ENCODE measurements at regions not wholly inside any gene's neighbourhood (a gene's known extent, or its start where the extent isn't known, plus 50 kb on each side); places are given as distances from the start of the nearest gene placed in this dataset.

DNA sequence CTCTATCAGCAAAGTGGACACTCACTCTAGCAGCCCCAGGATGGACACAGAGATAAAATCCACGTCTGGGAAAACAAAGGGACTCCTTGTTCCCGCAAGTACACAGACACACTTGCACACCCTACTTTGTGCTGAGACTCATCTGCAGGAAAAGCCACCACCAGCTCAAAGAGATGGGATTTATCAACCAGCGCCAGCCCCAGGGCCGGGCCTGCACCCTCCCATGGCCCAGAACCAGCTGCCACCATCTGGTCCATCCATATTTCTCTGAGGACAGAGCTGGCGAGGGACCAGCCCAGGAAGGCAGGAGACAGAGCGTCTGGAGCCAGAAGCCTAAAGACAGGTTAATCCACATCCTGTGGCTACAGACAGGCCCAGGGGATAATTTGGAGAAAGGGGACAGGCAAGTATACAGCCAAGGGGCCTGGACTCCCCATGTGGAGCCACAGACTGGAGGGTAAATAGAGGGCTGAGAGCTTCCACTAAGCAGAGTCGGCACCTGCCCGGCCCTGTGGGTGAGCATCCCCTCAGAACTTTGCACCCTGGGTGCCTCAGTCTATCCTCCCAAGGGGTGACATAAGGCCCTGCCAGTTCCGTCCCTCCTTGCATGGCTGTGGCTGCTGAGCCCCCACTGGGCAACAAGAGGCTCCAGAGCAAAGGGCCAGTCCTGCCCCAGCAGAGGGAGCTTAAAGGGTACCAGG, 233.9 kb downstream of the PTPRU start:
- DNase-seq (ENCODE audit: low read depth in 2 of 2, low spot score in 1 of 2): no peak

DNA sequence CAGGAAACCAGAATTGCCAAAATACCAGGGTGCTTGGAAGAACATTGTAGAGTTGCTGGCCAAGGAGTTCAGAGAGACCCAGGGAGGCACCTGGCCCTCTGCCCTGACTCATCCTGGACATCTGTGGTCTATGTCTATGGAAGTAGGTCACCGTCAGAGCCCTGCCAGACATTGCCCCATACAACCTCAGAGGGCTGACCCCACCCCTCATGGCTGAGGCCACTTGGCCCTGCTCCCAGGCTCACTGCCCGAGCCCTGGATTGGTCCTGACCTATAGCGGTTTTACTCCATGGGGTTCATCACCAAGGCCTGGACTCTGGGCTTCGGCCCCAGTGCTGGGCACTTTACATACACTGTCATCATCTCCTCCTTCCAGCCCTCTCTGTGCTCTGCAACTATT, 233.1 kb downstream of the PTPRU start:
- no peak for DNase-seq (ENCODE audit: low read depth in 2 of 2, low spot score in 1 of 2)

DNA sequence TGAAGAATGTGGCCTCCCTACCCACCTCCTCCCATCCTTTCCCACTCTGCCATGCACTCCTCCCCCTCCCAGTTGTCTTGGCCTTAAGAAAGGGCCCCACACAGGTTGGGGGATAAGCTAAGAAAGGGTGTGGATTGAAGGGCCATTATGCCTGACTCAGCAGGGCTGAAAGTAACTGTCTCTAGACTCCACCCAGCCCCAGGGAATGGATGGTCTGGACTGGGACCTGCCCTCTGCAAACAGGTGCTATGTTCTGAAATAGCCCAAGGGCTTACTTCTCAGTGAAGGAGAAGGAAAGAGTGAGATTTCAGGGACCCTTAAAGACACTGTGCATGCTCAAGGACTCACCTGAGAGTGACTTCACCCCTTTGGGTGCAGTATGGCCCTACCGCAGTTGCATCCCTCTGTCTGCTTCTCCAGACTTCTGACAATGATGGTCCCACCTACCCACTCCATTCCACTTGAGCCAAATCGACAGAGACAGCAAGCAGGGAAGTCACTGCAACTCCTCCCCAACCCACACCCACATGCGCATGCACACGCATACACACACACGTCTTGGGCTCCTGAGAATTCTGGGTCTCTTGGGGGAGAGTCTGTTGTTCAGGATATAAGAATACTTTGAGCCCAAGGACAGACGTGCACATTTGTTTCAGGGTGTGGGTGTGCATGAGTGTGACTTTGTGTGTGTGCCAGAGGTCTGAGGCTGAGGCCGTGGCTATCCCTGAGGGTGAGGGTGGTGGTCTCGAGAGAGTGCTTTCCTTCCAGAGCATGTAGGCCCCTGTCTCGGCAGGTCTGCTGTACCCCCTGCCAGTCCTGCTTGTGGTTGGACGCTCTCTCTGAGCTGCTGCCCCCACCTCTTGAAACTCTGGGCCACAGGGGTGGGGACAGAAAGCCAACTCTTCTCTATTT, 231.9 kb downstream of the PTPRU start:
- DNase-seq (ENCODE audit: low read depth in 2 of 2, low spot score in 1 of 2): no peak

DNA sequence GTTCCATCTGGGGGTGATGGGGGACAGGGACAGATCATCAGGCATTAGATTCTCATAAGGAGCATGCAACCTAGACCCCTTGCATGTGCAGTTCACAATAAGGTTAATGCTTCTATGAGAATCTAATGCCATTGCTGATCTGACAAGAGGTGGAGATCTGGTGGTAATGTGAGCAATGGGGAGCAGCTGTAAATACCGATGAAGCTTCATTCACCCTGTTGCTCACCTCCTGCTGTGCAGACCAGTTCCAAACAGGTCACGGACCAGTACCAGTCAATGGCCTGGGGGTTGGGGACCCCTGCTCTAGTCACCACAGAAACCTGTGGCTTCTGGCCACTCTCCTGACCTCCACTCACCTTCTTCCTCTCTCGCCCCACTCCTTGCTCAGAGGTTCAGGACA, 229.9 kb downstream of the PTPRU start:
- DNase-seq (ENCODE audit: low read depth in 2 of 2, low spot score in 1 of 2): no peak

DNA sequence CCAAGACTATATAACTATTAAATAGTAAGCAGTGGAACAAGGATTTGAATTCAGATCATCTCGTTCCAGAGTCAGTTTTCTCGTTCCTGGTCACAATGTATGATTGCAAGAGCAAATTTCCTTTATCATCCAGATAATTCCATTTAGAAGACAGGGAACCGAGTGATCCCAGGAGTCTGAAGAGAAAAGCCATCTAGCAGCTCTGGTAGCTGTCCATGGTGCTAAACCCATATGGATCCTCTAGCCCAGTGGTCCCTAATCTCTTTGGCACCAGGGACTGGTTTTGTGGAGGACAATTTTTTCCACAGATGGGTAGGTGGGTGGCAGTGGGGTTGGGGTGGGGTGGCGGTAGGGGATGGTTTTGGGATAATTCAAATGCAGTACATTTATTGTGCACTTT, 229.4 kb downstream of the PTPRU start:
- DNase-seq (ENCODE audit: low read depth in 2 of 2, low spot score in 1 of 2): no peak

DNA sequence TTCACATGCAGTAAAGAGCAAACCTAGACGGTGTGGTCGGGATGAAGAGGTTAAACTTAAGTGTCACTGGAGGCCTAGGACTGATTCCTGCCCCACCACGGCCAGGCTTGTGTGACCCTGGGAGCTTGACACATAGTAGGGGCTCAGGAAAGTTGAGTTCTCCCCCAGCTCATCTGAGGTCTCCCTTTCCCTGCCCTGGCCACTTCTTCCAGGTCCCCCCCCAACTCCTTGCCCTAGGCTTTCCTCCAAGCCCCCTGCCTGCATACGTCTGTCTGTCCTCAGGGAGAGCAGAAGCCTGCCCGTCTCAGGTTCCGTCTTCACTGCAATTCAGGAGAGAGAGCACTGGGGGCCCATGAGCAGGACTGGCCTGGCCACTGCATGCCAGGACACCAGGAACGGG, 225.8 kb downstream of the PTPRU start:
- DNase-seq (ENCODE audit: low read depth in 2 of 2, low spot score in 1 of 2): no peak

DNA sequence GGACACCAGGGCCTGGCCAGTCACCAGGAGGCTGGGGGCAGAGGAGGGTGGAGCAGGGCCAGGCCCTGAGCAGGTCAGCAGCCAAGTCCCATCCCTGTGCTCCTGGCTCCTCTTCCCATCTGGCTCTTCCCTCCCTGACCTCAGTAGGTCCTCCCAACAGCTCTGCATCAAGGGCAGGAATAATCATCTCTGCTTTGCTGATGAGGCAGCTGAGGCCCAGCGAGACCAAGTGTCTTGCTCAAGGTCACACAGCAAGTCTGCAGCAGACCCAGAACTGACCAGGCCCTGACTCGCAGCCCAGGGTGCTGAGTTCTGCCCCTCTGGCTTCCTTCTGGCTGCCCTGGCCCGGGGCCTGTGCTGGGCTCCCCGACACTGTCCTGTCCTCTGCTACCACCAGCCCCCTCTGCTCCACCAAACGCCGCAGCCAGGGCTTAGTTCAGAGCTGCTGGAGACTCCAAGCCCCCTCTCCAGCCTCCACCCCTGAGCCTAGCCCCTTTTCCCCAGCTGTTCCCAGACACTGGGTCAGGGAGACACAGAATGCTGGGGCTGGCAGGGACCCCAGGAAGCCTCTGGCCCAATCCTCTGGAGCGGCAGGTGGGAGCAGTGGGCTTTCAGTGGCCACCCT, 224.9 kb downstream of the PTPRU start:
- DNase-seq (ENCODE audit: low read depth in 2 of 2, low spot score in 1 of 2): no peak

DNA sequence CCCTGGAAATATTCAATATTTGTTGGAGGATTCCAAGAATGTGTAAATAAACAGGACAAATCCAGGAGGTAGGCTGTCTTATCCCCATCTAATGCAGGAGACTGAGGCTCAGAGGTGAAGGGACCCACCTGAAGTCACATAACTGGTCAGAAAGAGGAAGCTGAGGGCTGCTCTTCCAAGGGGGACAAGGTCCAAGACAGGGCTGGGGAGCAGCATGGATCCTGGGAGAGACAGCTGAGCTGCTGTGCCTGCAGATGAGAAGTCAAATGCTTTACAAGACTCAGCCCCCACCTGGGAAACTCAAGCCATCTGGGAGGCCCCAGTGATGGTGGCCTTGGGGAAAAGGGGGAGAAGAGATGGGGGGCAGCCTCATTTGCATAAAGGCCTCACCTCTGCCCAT, 224.4 kb downstream of the PTPRU start:
- DNase-seq (ENCODE audit: low read depth in 2 of 2, low spot score in 1 of 2): no peak

DNA sequence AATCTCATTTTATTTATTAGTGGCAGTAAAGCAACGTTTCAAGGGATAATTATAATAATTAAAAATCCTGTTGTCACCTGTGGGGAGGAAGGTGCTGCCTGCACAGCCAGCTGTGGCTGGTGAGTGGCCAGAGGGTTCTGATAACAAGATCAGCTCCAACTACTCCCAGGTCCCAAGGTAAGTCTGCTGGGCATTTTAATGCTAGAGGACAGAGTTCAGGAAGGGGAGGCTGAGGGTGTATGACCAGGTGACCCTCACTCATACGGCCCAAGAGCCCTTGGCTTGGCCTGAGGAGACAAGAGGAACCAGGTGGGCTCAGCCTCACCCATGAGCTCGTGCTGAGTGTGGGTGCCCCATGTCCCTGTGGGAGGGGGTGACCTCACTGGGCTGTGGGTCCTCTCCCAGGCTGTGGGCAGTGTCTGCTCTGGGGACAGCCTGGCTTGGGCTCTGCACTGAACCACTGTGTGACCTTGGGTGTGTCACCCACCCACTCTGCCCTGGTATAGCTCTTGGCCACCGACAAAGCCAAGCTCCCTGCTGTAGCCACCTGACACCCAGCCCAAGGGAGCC, 223.8 kb downstream of the PTPRU start:
- no peak for DNase-seq (ENCODE audit: low read depth in 2 of 2, low spot score in 1 of 2)

DNA sequence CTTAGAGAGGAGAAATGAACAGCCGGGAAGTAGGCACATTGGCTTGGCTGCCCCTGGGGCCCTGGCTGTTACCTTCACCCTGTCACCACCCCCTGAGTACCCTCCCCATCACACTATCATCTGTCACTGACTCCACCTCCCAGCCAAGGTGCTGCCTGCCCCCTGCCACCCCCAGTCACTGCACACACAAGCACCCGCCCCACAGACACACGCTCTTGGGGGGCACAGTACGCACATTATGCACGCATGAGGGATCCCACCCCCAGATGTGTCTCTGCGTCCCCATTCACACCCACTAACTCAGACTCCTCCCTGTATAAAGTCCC, 223.3 kb downstream of the PTPRU start:
- no peak for DNase-seq (ENCODE audit: low read depth in 2 of 2, low spot score in 1 of 2)

DNA sequence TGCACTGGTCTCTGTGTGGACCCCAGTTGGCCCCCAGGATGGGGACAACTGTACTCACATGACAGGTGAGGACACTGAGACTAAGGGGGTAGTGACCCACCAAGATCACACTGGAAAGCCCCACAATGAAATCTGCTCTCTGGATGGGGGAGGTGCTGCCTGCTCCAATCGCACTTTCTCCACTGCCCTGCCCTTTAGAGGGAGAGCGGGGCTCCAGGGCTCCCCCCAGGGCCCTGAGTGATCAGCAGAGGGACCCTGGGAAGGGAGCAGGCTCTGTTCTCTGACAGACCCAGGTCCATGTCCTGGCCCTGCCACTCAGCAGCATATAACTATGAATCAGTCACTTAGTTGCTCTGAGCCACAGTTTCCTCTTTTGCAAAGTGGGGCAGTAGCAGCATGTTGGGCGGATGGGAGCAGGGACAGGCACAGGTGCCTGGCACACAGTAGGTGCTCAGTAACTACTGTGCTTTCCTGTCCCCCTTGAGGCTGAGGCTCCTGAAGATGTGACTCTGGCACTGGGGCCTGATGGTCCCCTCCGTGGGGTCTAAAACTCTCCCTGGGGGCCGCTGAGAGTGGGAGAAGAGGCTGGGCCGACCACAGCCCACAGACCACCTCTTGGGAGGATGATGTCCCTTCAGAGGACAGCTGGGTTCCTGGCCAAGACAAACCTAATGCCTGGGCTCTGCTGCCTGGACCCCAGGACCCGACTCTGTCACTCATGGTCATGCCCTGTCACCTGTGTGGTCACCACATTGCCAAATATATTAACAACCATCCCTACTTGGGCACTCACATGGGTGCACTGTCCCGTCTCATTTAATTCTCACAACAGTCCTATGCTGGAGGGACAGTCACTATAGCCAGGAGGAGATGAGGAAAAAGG, 222.7 kb downstream of the PTPRU start:
- no peak for DNase-seq (ENCODE audit: low read depth in 2 of 2, low spot score in 1 of 2)

DNA sequence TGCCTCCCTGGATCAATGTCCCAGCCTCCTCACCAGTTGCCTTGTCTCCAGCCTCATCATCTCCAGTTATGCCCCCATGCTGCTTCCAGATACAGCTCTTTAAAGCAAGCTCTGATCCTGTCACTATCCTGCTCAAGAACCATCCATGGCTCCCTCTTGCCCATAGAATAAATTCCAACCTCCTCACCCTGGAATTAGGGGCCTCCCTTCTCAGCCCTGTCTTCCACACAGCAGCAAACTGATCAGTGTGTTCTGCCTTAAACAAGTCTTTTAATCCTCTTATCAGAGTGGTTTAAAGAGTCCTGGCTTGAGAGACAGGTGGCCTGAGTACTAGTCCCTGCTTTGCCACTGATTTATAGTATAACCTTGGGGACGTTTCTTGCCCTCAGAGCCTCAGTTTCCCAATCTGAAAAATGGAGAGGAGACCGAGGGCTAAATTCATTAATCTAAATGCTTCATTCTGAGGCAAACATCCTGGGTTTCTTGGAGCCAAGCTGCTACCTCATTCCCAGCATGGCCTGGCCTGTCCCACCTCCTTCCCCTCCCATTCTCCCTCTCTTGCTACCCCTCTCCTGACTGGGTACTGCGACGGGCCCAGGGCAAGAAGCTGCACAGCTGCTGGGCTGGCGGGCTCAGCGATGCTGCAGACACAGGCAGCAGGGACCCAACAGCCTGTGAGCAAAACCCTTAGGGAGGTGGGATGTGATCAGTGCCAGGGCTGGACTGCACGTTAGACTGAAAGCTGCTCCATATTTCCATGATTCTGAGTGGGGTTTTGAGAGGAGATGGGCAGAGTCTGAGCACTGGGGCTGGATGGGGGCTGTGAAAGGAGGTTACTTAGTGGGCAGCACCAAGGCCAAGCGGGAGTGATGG, 221.4 kb downstream of the PTPRU start:
- DNase-seq (ENCODE audit: low read depth in 2 of 2, low spot score in 1 of 2): no peak

DNA sequence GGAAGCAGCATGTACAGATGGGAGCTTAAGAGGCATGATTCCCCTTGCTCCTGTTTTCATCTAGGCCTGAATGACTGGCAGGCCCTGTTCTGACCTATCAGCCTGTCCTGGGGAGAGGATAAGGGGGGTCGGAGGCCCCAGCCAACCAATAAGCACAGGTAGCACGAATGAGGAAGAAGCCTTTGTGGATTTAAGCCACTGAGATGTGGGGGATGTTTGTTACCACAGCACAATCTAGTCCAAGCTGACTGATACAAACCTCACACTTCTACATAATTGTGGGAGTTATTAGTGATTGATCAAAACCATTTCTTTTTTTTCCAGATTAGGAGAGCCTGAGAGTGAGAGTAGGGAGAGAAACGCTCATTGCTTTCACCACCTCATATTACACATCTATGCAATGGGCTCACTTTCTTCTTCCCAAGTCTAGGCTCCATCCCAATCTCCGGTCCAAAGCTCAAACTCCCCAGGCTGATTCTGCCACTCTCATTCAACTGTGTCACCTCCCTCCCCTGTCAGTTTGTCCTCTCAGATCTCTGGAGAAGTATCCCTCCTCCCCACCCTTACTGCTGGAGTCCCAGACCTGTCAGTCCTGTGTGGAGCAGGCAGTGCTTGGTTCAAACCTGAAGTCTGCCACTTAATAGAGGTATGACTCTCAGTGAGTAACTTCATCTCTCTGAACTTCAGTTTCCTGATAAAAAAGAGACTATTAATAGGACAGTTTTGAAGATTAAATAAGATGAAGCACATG, 220.5 kb downstream of the PTPRU start:
- no peak for DNase-seq (ENCODE audit: low read depth in 2 of 2, low spot score in 1 of 2)

DNA sequence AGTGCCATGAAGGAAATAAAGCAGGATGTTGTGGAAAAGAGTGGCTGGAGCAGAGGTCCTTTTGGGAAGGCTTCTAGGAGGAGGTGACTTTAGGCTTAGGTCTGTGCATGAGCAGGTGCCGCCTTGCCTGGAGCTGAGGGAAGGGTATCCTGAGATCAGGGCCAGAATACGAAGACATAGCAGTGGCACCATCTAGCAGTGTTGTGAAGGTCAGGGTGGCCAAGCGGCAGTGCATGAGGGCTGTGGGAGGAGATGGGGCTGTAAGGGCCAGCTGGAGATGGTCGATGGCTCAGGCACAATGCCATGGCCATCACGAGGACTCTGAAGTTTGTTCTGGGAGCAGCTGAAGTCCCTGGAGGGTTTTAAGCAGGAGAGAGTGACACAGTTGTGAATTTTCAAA, 219.5 kb downstream of the PTPRU start:
- DNase-seq (ENCODE audit: low read depth in 2 of 2, low spot score in 1 of 2): no peak

DNA sequence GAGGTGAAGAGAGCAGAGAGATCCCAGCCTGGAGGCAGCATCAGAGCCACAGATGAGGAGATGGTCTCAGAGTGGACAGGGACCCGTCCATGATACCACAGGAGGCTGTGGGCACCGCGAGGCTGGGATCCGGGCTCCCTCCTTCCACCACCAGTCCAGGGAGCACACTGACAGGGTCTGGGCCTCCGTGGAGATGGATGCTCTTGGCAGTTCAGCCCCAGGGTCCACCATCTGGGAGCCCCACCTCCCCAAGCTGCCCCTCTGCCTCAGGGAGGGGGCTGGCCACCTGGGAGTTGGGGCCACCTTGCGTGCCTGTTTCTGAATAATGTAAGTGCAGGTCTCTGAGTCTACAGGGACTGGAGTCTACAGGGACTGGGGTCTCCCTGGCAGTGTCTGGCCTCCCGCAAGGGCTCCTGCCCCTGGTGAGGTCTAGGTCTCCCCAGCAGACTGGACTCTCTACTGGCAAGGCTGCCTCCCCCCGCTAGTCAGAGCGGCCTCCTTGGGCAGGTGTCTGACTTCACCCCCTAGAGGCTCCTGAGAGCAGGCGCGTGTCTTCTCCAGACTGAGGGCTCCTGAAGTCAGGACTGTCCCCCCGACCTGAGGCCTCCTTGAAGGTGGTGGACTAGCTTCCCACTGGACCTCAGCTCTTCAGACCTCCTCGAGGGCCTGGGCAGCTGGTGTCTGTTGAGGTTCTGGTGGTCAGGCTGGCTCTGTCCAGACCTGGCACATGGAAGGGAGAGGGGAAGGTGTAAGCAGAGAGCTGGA, 218.5 kb downstream of the PTPRU start:
- no peak for DNase-seq (ENCODE audit: low read depth in 2 of 2, low spot score in 1 of 2)

DNA sequence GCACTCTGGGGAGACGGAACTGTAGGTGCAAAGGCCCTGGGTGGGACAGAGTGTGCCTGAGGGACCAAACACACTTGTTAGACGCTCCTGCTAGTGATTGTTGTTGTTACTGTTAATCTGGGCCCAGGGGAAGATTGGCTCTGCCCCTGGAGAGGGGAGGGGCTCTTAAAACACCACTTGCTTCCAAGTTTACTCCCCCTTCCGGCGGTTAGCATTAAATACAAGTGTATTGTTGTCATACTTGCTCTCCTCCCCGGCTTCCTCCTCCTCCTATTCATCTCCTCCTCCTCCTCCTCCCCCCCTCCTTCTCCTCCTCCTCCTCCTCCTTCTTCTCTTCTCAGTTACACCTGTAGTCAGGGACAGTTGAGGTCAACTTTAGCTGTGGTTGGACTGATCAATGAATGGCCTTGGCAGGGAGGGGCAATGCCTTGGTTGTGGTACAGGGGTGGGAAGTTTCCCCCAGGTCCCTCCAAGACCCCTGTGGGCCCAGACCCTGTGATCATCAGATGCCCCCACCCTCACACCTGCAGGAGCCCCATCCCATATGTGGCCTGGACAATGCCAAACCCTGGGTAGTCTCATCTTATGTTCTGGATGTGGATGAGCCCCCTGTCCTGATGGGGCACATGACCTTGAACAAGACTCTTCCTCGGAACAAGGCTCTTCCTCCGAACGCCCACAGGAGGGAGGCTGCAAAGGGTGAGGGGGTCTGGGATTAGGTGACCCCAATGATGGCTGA, 217.3 kb downstream of the PTPRU start:
- no peak for DNase-seq (ENCODE audit: low read depth in 2 of 2, low spot score in 1 of 2)

DNA sequence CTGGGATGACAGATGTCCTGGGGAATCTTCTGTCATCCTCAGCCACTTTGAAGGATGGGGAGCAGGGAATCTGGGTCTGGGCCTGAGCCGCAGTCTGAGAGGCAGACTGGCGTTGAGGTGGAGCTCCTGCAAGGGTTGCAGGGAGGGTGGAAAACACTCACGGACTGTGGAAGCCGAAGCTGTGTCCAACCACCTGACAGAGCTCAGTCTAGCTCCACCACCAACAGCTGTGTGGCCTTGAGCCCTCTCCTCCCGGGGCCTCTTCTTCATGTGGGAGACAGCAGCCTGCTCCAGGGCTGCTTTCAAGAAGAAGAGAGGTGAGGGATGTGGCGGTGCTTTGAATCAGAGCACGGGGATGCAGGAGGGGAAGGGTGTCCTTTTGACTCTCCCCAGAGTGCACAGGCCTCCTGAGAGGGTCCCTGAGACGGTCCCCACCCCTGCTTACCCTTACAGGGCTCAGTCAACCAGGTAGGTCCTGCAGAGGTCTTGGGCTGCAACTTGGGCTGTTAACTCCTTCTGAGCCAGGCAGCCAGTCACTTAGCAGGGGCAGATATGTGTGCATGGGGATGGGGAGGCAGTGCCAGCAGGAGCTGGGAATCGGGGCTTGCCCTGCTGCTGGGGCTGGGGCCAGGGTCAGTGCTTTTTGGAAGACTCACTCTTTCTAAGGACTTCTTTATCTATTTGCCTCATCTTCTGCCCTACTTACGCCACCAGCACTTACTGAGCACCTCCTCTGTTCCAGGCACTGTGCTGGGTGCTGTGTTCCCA, 216.3 kb downstream of the PTPRU start:
- DNase-seq (ENCODE audit: low read depth in 2 of 2, low spot score in 1 of 2): no peak

All from stimulated activated CD8-positive, alpha-beta memory T cell treated with anti-CD3 and anti-CD28 coated beads, Interleukin-4, amount 100 ng/mL, for 1 hour (primary cell).